ENCODE measurements at regions not wholly inside any gene's neighbourhood (a gene's known extent, or its start where the extent isn't known, plus 50 kb on each side); places are given as distances from the start of the nearest gene placed in this dataset.

DNA sequence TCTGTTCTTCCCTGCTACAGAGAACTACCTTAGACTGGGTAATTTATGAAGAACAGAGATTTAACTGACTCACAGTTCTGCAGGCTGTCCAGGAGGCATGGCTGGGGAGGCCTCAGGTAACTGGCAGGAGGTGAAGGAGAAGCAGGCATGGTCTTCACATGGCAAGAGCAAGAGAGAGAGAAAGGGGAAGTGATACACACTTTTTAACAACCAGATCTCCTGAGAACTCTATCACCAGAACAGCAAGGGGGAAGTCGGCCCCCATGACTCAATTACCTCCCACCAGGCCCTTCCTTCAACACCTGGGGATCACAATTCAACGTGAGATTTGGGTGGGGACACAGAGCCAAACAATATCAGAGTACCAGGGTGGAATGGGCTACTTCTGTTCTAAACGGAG is 766.8 kb downstream of the TLE1 start:
- DNase-seq (ENCODE audit: low read depth) = no peak

DNA sequence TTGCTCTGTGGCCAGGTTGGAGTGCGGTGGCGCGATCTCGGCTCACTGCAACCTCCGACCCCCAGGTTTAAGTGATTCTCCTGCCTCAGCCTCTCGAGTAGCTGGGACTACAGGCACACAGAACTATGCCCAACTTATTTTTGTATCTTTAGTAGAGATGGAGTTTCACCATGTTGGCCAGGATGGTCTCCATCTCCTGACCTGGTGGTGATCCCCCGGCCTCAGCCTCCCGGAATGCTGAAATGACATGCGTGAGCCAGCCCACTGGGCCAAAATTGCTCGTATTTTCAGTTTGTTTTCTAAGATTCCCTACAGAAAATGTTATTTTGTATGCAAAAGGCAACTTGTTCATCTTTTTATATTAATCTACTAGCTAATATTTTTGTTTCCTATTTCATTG is 782.6 kb downstream of the TLE1 start:
- DNase-seq (ENCODE audit: low read depth) = no peak

DNA sequence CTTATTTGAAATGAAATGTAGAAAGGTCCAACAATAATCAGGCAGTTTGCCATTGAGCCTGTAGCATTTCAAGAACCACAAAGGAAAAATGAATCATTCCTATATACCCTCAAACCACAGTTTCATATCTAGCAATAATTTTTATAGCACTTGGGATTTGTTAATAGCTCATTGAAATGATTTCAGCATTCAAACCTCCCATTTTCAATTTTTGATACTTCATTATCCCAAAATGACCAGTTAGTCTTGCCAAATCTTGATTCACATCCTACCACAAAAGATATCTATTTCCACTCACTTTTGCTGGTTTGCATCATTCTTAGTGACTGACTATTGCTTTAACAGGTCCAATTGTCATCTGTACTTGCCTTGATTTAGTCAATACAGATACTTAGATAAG is 790.1 kb downstream of the TLE1 start:
- DNase-seq (ENCODE audit: low read depth) = peak; percentile 25

DNA sequence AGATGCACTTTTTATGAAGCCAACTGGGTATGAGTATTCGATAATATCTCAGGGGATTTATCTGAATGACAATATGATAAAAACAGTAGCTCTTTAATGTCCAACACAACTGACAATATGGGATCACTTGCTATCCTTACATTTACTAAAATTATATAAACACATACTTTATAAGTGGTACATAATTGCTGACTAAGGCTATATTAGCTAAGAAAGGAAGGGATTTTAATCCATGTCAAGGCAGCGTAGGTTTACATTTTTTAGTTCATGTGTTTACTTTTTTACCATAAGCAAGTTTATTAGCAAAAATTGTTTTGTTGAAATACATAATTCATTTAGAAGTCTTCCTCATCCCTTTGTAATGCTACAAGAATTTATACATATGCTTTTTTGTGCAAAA is 796.2 kb downstream of the TLE1 start:
- no peak for DNase-seq (ENCODE audit: low read depth)

DNA sequence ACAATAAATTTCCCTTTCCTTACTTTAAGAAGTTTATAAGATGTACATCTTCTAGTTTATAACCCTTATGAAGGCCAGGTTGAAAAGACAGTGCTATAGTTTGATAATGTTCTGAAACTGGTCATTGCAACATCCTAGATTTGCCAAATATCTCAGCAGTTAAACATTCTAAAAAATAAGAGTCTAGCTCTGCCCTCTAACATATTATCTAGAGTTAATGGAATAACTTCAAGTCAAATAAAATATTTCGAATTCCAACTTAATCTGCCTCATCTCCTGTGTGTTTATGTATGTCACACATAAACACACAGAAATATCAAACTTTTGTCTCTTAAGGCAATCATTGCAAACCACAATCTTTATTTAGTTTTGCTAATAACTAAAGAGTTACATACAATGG is 796.6 kb downstream of the TLE1 start:
- no peak for DNase-seq (ENCODE audit: low read depth)

DNA sequence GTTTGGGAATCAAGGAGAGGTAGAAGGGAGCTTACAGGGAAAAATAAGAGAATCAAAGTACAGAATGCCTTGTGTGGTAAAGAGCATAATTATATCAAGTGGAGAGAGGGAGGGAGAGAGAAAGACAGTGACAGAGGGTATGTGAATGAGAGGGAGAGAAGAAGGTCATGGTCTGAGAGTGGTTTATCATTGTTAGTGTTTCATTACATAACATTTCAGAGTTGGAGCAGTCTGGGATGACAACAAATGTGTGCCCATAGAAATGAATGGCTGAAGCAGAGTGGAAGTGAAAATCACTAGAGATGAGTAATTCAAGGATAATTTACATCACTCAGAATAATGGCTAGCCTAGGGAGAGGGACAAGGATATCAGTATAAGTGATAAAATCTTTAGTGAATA is 799.2 kb downstream of the TLE1 start:
- DNase-seq (ENCODE audit: low read depth) = peak; percentile 11

DNA sequence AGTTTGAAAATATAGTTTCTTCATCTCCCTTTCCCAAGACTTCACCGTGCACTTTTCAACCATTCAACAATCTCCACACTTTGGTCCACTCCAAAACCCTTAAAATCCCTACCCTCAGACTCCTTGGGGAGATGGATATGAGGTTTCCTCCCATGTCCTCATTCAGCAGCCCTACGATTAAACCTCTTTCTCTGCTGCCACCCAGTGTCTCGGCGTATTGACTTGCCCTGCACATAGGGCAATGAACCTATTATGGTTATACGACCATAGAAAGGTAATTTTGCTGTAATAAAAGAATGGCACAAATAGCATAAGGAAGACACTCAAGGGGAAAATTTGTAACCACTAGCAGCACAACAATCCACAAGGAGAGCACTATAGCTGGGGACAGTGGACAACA is 803.5 kb downstream of the TLE1 start:
- DNase-seq (ENCODE audit: low read depth) = peak; percentile 4

DNA sequence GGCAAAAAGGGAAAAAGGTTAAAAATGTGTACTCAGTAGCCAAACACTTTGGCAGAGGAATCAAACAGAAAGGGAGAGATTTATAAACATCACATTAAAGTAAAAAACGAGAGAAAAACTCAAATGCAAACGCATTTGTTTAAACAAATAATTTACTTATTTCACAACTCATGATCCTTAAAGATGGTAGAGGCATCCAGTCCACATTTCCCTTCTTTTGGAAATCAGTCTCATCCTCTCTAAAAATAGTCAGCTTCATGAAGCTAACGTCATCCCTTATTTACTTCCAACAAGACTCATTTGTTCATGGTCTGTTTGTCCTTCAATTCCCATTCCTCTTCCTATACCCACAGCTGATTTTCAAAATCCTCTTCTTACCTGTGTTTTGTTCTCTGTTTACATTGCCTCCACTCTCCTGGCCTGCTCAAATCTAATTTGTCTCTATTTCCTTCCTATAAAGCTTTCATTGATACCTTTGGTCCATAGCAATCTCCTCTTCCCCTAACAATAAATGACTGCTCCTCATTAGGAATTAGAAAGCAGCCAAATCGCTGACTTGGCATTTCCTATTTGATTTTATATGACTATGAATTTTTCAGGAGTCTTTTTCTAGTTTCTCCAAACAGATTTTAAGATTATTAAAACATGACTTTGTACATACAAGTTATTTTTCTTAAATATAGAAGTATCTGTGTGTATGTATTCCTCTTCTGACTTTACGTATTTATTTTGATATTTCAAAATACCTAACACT is 805.3 kb downstream of the TLE1 start:
- DNase-seq (ENCODE audit: low read depth) = no peak

DNA sequence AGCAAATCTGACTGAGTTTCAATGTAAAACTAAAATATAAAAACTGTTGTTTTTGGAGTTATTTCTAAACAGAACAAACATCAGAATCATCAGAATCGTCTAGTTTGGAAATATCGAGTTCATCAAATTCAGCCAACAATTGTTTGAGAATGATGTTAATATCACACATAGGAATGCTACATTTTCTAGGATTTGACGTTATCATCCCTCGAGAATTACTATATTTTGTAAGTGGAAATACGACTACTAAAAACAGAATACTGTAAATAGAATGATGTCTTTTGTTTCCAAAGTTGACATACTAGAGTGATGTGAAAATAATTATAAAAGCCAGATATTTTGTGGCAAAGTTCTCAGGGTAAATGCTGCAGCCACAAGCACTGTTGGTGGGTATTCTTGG is 805.9 kb downstream of the TLE1 start:
- DNase-seq (ENCODE audit: low read depth) = no peak

DNA sequence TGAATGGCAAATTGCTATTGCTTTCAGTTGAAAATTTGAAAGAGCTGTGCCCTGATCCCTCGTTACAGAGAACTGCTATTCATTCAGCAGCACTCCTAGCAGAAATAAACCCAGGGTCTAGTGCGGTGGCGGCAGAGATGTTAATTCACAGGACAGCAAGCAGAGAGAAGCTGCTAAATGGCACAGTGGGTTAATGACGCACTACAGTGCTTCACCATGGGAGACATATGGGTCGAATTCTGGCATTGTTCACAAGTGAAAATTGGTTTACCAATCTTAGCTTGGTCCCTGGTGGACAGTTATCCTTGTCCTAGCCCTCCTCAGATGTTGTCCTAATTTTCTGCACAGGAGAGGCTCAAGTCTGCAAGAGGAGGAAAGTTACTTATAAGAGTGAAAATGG is 807.4 kb downstream of the TLE1 start:
- DNase-seq (ENCODE audit: low read depth) = no peak

DNA sequence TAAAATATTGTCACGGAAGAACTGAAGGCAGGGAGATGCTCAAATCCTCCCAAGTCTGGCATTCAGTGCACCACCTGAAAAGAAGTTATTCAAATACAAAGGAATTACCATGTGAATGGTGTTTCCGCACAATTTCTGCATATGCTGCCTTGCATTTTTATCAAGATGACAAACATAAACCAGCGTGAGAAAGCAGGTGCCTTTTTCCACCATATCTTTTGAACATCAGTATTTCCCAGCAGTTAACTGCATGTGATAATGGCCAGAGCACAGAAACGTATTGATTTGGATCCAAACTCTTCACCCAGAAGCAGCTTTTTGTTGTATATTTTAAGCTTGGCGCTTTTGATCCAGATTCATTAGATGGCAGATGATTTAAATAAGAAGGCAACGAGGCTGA is 808.0 kb downstream of the TLE1 start:
- DNase-seq (ENCODE audit: low read depth) = no peak

DNA sequence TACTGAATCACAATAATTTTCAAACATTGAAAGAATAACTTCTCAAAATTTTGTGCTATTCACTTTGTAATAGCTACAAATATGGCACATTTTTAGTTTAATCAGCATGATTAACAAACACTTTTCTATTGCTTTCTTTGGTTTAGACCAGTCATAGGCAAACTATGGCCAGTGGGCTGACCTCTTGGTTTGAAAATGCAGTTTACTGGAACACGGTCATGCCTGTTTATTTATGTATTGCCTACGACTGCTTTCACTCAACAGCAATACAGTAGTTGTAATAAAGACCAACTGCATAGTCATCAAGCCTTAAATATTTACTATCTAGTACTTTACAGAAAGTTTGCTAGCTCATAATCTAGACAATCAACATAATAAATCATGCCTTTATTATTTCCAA is 810.8 kb downstream of the TLE1 start:
- DNase-seq (ENCODE audit: low read depth) = peak; percentile 65

DNA sequence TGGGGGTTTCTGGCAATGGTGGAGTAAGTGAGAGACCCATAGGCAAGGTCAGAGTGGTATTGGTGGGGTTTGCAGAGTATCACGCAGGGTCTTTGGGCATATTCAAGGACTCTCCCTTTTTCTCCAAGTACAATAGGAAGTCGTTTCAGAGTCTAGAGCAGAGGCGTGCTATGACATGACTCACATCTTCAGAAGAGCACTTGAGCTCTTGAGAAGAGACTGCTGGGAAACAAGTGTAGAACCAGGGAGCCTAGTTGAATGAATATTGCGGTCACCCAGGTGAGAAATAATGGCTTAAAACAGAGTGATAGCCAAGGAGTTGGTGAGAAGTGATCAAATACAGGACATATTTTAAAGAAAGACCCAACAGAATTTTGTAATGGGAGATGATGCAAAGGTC is 813.4 kb downstream of the TLE1 start:
- DNase-seq (ENCODE audit: low read depth) = no peak

DNA sequence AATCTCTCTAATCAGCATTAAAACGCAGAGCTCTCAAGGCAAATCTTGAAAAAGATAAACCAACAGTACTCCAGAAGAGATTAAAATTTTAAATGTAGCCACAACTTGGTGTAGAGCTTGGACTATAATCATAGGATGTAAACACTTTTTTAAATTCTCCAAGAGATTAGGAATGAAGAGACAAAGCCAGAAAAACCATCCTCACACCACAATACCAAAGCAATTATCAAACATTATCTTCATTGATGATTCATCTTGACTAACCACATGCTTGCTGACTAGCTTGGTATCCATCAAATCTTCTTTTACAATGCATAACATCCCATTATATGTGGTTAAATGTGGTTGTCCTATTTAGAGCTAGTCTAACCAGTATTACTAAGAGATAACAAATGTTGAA is 815.1 kb downstream of the TLE1 start:
- peak; percentile 87 for DNase-seq (ENCODE audit: low read depth)

DNA sequence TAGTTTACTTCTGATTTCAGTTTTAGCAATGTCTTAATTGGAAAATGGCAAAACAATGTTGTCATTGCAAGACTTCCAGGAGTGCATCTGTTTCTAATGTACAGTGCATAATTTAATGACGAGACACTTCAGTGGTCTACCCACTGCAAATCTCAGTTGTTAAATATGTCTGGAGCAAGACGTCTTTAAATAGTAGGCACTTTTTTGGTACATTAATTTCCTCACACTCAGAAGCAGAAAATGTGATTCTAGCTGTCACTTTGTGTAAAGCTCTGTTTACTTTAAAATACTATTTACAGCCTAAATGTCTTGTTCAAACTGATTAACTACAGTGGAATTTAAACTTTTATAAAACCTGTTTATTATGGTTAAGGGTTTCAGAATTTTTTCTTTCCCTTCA is 815.5 kb downstream of the TLE1 start:
- no peak for DNase-seq (ENCODE audit: low read depth)

DNA sequence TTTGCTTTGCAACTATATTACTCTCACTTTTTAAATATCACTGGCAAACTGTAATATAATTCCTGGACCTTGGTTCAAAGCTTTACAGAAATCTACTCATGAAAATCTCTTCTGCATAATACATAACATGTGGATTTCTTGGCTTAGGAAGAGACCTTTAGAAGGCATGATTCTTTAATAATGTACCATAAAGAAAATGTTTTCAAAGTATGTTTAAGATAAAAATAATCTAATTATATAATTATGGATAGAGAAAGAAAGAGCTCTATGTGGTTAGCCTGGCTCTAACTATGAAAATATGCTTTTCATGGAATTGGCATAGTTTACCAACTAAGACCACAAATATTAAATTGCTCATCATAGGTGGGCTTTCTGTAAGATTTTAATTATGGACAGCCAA is 817.8 kb downstream of the TLE1 start:
- DNase-seq (ENCODE audit: low read depth) = no peak

DNA sequence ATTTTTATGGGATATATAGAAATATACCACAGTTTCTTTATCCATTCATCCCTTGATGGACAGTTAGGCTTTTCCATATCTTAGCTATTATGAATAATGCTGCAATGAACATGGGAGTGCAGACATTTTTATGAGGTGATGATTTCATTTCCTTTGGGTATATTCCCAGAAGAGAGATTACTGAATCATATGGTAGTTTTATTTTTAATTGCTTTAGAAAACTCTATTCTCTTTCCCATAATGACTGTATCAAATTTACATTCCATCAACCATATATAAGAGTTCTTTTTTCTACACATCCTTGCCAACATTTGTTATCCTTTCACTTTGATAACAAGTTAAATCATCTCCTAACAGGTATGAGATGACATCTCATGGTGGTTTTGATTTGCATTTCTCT is 821.6 kb downstream of the TLE1 start:
- DNase-seq (ENCODE audit: low read depth) = peak; percentile 63

DNA sequence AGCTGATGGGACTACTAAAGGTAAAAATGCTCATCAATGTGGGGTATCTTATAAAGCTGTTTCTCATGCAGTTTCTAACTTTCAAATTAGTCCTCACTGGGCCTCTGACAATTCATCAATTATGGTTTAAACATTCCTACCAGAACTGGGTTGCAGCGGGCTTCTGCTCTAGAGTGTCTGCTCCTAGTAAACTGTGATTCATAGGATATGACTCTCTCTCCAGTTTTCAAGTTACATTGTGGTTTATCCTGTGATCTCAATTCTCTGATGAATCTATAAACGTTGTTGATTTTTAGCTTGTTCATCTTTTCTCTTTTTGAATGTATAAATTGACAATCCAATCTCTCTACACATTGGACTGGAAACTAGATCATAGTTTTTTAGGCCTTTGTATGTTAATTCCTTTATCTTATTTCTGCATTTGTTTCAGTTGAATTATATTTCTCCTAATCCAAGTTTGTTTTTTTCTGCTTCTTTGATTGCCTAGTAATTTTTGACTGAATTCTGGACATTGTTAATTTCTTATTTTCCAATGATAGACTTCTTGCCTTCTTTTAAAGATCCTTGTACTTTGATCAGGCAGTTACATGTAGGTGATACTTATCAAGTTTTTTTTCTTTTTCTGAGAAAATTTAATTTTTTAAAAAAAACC is 822.6 kb downstream of the TLE1 start:
- DNase-seq (ENCODE audit: low read depth) = peak; percentile 39

DNA sequence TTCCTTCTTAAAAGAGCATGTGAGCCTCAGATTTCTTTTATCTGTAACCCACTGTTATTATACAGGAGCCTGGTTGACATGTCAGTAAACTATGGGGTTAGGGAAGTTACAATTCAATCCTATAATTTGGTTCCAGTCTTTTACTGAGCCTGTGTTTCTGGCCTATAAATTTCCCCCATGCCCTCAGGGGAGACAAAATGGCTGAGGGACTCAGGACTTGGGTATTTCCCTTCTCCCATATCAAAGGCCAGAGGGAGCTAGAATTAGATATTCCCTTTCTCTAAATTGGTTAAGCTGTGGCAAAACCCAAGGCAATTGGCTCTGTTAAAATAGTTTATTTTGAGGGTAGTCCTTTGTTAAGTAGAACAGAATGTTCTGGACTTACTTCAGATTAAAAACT is 823.2 kb downstream of the TLE1 start:
- DNase-seq (ENCODE audit: low read depth) = no peak

DNA sequence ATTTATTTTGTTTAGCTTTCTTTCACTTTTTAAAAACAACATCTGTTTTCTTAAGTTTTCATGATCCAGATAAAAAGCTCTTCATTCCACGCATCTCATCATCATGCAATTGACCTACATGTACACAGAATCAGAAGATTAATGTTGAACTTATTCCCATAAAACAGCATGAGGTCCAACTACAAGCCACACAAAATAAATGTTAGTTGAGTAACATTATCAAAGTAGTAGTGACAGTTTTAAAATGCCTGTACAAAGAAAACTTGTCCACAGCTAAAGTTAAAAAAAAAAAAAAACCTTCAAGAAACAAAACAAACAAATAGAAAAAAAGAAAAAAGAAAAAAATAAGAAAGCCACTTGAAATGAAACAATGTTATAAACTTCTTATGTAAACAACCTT is 846.3 kb downstream of the TLE1 start:
- DNase-seq (ENCODE audit: low read depth) = no peak

DNA sequence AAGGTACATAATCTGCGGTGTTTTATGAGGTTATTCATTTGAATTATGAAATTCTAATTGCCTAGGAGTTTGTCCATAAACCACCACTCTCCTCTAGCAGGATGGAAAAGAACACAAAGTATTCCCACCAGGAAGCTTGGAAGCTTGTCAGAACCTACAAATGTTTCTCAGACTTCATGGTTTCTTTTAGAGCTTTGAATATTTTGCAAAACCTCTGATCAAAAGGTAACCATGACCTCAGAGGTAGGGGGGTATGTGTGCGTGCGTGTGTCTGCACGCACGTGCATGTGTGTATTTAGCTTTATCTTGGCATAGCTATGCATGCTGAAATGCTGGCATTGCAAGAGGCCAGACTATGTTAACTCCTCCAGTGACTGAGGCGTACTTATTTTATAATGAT is 847.0 kb downstream of the TLE1 start:
- no peak for DNase-seq (ENCODE audit: low read depth)

DNA sequence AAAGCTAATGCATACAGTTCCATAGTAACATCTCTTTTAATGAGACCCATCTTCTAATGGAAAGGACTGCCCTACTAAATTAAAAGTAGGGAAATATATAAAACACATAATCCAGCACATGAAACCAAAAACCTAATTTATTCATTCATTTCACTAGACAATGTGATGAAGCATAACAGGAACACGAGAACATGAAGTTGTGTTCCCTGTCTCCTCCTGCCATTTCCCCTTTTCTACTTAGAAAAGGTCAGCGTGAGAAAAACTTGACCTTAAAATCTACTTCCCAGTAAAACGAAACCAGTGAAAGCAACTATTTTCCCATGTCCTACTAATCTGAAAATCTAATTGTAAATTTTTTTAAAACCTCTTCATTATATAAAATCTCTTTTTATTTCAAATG is 847.5 kb downstream of the TLE1 start:
- DNase-seq (ENCODE audit: low read depth) = no peak

DNA sequence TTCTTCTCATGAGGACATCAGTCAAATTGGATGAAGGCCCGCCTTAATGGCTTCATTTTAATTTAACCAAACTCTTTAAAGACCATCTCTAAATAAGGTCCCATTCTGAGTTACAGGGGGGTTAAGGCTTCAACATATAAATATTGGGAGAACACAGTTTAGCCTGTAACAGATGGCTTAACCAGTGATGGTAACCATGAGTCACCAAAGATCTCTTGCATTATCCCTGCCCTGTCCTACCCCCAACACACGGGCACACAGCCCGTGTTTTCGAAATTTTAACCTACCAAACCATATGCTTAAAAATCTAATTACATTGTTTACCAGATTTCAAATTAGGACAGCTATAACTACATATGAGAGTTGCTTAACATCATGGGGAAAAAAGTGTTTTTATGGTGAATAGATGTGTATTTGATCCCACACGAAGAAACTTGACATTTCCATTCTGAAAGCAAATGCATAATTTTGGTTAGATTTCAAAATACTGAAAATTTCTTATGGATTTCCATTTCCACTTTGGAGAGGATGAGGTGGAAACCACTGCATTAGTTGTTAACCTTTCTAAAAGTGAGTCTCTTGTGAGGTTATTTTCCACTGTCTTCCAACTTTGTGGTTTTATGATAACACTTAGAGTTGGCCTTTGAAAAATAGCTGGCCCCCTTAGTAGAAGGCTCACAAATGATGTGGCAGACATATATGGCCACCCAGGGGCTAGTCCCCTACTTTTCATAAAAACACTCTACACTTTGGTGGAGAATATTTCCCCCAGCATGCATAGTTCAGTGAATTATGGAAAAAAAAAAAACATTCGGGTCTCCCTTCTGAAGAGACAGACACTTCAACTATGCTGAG is 849.3 kb downstream of the TLE1 start:
- DNase-seq (ENCODE audit: low read depth) = no peak
